GM21723 (cell line): ENCODE measurements at regions not wholly inside any gene's neighbourhood (a gene's known extent, or its start where the extent isn't known, plus 50 kb on each side); places are given as distances from the start of the nearest gene placed in this dataset.
"Not testable (repeated sequence)": the region's sequence is repeated elsewhere in the genome, so short reads cannot be mapped to it uniquely, and the experiment has no call there.

Experiments used
- ATAC-seq: cut with Tn5 transposase; IDR thresholded peaks from one replicate; pipeline ENCODE4 v1.9.1; 2021; ENCODE audit warnings: mild to moderate bottlenecking, moderate library complexity; ENCODE audit not compliant: unreplicated experiment

DNA sequence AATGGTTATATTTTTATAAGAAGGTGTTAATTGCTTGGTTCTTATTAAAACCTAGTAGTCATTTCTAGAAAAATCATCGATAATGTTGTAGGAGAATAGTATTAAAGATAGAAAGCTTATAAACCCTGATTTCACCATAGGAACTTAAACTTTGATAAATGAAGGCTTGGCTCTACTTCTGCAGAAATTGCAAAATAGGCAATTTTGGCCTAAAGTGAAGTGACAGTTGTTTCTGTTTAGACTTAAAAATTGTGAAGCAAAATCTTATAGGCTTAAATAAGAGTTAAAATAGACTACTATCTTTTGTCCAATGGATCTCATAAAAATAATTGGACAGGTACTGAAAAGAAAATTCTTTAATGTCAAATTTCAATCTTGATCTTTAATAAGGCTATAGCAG lies 321.6 kb upstream of the FZD8 start:
- no peak for ATAC-seq

DNA sequence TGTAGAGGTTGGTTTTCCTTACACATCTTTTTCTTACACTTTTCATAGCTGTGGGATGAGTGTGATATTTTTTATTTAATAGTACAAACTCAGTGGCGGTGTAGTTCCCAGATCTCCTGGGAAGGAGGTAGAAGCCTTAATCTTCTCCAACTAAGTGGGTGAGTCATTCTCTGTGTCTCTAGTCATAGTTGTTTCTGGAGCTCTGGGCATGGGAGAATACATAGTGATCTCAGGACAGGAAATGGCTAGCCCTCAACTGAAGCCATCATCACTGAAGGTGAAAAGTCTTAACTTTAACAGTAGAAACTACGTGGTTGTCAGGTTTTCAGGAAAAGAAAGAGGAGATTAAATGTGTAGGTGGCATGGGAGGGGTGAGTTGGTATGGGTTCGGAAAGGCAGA lies 319.4 kb upstream of the FZD8 start:
- no peak for ATAC-seq

DNA sequence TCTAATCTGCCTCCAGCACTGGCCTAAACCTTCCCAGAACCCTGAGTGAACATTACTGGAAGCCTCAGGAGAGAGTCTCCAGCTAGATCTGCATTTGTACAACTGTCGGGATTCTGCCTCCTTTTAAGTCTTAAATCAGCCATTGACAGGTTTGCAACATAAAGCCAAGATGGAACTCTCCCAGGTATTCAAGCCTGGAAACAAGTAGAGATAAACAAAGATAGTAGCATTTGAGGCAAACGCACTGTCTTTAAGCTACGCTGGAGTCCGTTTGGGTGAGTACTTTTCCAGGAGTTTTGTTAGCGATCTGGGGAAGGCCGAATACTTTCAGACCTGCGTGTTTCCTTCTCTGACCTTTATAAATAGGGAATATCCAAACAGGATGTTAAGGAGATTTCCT lies 317.2 kb upstream of the FZD8 start:
- no peak for ATAC-seq

DNA sequence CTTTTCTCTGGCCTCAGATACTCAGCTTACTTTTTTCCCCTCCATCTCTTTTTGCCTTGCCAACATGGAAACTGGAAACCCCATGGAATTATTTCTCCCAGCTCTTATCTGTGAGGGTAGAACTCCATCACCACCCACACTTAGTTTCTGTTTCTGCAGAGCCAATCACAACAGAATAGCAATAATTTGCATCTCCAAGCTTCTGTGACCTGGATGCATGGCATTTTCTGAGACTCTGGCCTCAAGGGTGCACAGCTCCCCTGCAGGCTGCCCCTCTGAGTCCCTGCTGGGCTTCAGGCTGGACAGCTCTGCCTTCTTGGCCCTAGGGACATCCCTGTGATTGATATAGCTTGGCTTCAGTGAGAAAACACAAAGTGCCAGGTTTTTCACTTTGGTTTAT lies 316.5 kb upstream of the FZD8 start:
- not testable (repeated sequence) for ATAC-seq

DNA sequence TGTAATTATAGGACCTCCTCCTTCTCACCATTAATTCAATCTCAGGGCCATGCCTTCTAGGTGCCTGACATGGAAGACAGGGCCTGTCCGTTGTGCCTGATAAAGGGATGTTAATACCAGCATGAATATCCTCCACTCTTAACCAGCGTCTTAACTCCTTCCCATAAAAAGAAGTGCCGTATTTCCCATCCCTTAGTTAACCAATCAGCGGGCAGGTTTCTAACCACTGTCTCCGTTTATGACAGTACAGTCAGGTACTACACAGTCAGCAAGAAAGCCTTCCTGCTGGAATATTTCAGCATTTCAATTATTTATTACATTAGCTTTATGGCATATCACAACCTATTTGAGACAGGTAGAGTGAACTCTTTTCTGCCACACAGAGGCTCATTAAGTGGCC lies 308.6 kb upstream of the FZD8 start:
- ATAC-seq = no peak

DNA sequence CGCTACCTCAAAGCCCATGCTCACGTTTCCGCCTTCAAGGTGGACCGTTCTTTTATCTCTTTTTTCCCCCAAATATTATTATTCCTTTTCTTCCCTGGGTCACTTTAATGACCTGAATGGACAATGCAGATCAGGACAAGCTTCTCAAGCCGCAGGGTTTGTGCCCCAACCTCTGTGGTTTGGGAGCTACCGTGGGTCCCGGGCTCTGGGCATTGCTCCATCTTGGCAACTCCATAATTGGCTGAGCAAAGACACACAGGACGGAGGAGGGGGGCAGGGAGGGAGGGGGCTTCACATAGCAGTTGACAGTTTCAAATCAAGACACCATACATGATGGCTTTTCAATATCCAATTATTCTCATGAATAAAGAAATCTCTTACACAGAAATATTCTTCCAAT lies 308.1 kb upstream of the FZD8 start:
- ATAC-seq = no peak

DNA sequence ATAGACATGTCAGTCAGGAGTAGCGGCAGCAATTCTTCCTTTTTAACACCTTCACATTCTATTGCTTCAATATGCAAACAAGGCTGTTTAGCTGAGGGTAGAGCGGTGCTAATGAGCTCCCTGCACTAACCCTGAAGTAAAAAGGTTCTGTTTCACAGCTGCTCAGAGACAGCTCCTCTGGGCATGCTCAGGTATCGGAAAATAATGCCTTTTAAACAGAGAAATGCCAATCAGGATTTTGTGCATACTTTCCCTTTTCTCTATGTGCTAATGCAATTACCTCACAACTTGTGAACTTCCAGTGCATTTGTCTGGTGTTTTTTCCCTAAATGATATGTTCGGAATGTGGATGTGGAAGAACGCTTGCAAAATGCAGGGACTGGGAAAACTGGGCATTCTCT lies 307.7 kb upstream of the FZD8 start:
- ATAC-seq = no peak

DNA sequence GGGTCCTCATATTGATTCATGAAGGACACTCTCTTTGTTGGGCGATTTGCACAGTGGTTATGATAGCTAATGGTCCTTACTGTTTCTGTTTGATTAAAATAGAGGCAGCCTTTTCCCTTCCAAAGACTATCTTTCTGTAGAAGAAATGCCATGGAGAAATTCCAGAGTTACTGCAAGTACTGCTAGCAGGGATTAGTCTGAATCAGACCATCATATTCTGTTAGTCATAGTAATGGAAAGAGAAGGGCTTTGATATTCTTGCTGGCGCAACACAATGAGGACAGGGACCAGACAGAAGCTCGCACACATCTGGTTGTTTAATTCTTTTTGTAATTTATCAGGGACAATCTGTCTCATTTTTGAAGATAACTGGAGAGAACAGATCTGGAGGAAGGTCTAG lies 304.5 kb upstream of the FZD8 start:
- ATAC-seq = no peak

DNA sequence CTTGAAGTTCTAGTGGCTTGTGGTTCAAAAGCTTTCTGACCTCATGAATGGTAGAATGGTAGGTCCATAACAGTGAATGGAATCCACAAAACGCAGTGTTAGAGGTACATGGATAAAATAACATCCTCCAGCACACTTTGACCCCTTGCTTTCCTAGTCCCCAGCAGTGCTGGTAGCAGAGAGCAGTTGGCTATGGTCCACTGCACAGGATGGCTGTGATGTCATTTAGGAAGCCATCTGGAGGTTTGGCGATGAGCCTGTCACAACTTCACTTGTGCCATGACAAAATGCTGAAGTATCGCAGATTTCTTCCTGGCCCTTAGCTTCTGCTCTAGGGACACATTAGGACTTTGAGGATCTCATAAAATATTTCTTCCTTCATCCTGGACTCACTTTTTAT lies 300.0 kb upstream of the FZD8 start:
- no peak for ATAC-seq

DNA sequence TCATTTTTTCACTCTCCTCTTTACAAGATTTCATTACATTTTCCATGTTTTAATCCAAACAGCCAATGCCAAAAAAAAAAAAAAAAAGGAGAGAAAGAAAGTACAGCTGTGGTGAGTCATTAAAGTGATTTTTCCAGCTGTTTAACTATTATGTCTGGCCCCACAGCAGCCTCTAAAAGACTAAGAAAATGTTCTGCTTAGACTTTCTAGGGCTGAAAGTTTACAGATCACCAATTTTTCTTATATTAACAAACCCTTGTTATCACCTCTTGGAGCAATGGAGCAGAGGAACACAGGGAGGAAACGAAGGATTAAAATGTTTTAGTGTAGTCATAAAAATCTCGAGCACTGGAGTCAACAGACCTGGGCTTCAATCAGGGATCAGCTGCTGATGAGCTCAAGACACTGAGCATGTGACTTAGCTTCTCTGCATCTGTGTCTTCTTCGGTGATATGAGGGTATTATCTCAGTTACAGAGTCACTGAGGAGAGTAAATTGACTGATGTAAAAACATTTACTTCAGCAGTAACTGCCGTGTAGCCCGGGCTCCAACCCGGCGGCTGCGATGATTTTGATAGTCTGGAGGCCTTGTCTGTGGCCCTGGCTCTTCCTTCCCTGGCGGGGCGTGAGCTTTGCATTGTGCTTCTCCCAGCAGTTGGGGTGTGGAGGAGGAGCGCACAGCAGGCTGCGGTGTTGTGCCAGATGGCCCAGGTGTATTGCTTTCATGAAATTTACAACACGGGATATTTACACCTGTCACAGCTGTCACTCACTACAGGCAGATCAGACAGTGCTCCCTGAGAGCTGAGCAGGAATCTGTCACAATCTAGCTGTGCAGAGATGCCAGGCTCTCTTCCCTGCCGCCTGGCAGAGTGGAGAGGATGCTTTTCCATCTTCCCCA lies 298.3 kb upstream of the FZD8 start:
- no peak for ATAC-seq

DNA sequence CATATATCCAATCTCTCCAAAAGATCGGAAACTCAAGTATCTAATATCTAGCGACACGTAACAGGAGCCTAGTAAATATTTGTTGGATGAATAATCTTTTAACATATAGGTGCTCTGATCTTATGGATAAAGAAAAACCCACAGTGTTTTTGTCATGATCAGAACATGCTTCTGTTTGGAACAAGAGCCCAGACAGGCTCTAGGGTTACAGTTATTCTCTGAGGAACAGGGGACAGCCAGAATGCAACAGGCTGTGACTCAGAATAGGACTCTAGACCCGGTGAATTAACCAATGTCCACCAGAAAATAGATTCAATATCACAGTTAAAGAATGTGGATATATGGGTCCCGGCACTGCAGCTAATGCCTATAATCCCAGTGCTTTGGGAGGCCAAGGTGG lies 296.1 kb upstream of the FZD8 start:
- no peak for ATAC-seq

DNA sequence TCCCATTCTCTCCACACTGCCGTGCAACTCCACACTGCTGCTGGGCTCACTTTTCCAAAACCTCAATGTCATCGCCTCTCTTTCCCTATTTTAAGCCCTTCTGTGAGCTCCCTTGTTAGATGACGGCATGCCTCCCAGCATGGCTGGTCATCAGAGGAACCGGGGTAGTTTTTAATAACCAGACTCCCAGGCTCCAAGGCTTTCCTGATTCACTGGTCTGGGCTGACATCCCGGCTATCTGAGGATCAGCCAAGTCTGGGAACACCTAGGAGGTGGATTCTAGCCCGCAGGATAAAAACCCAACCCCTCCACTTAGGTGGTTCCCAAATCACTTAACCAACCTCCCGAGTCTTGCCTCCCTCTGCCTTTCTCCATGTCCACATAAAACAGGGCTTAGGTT lies 295.4 kb upstream of the FZD8 start:
- ATAC-seq = no peak

DNA sequence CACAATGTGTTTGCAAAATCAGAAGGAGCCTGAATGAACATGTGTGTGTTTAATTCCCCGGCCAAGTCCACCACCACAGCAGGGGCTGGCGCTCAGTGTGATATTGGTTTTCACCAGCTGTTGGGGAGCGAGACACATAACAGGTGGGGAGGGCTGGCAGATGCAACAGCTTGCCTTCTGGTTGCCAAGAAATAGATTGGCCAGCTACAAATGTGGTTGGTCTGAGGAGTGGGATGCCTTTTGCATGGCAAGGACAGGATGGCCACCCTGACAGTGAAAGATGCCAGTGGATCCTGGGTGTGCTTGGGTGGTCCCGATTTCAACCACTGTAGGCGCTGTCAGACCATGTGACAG lies 292.5 kb upstream of the FZD8 start:
- ATAC-seq = no peak

DNA sequence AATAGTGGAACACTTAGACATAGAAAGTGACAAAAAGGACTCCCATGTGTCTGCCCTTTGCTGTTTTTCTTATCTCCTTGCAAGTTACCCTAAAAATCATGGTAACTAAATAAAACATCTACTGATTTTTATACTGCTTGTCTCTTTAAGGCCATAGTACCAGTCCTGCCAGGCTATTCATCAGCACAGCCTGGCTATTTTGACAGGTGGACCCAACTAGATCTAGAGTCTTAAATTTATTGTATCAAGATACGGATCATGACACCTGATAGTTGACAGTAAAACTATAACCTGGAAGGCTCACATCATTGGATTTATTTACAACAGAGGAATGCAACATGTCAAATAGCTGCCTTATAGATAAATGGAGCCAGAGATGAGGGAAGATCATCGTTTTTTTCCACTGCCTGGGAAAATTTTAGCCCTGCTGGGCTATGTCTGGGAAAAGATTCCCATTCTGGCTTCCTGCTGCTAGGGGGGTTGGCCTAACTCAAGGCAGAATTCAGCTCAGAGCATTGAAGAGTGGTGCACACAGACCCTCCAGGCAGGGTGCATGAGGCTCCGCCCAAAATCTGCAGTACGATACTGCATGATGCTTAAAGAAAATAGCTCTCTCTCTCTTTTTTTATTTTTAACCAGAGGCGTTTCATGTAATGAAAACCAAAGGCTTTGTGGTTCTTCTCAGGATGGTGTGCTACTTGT lies 292.0 kb upstream of the FZD8 start:
- no peak for ATAC-seq

DNA sequence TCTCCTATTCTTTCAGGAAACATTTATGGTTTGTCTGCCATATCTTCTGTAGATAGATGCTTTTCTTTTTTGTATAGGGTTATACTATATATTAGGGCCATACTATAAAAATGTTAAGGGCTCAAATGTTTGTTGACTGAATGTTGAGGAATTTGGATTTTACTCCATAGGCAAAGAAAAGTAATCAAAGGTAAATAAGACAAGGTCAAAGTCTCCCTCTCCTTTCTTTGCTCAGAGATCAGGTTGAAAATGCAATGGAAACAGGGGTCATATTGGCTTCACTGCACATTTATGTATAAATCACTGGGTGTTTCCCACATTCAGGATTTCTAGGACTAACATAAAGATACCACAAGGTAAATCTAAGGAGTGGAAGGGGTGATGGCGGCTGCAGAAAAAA lies 291.4 kb upstream of the FZD8 start:
- ATAC-seq = no peak

DNA sequence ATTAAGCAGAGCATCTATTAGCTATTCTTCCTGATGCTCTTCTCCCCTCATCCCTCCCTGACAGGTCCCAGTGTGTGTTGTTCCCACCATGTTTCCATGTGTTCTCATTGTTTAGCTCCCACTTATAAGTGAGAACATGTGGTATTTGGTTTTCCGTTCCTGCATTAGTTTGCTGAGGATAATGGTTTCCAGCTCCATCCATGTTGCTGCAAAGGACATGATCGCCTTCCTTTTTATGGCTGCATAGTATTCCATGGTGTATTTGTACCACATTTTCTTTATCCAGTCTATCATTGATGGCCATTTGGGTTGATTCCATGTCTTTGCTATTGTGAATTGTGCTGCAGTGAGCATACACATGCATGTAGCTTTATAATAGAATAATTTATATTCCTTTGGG lies 287.9 kb upstream of the FZD8 start:
- not testable (repeated sequence) for ATAC-seq

DNA sequence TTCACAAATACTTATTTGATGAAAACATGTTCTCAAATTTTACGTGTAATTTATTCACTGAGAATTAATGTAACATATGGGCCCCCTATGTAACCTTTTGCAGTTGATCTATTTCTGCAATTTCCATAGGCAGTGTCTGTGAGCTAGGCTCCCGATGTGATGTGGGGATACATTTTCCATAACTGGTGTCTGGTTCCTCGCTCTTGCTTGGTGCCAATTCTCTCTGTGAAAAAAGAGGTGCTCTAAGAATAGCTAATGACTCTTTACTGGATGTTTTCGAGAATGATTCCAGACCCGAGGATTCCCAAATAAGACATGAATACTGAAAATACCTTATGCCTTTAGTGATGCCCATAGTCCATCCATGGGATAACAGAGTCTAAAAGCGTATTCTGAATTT lies 286.7 kb upstream of the FZD8 start:
- no peak for ATAC-seq

DNA sequence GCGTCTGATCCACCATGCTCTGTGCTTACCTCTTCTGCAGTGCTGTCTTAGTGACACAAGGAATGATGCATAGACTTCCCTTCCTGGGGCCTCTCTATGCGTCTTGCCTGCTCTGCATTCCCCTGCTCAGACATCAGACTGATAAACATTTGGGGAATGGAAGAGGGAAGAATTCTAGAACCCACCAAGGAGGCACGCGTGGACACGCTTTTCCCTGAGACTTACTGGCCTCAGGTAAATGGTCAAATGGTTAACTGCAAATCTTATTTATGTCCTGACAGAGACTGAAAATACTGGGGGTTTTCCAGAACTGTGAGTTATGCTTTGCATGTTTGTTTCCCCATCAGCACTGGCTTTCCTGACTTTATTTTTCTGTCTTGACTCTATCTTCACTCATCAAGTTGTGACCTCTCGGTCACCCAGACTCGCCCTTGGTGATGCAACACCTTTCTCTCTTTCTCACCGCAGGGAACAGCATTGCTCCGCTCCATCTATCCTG lies 285.9 kb upstream of the FZD8 start:
- no peak for ATAC-seq

DNA sequence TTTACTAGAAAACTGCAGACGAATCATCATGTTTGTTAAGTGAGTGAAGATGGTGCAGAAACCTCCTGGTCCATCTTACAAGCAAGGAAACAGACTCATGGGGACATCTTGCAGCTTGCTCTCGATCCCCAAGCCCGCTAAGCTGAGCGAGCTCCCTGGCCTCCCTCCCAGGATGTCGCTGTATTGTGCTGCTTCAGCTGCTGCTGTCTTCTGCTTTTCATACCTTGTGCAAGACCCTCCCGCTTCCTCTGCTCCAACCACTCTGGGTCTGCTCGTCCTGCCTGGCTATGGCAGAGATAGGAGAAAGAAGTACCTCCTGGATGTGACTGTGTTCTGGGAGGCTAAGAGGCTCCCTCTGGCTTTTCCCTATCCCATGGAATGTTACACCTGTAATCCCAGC lies 285.2 kb upstream of the FZD8 start:
- no peak for ATAC-seq

DNA sequence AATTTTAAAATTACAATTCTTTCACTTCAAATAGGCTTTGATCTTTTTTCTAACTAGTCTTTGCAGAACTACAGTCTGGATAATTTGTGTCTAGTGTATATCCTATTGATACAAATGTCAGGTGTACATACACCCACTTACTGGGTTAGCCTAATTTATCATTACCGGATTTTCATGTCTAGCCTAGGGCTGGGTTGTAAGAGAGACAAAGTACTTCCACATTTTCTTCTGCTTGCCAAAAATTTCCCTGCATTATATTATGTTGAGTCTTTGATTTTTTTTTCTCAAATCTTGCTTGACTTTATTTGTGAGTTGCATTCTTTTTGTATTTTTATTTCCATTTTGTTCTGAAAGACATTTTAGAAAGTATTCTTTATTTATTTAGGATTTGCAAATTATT lies 284.8 kb upstream of the FZD8 start:
- no peak for ATAC-seq

DNA sequence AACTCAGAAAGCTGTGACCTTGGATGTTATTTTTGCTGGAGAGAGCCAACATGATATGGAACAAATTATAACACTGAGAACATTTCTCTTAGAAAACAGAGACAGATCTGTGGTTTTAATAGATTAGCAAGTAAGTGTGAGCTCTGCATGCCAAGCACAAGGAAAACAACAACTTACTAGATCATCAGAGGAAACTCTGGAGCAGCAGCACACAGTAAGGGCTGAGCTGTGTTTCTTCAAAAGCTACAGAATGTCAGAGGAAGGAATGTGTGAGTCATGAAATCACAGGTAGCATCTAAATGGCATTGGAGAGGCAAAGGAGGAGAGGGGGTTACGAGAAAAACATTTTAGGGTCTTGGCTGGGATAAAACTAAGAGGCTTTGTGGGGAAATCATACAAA lies 283.4 kb upstream of the FZD8 start:
- ATAC-seq = no peak

DNA sequence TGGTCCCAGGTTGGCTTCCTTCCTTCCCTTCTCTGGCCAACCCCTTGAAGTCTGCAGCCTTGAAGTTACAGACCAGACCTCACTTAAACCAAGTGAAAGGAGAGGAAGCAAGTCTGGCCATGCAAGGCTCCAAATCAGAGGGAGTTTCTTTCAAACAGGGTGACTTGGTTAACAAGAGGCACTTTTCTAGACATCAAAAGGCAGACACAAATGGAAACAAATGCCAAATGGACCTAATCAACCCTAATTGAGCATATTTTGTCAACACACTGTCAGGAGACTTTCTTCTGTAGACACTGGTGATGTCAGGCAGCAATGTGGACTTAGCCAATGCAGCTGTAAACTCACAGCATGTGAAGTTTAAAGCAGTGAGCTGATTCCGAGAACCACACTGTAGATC lies 282.7 kb upstream of the FZD8 start:
- no peak for ATAC-seq
